ENCODE measurements at regions not wholly inside any gene's neighbourhood (a gene's known extent, or its start where the extent isn't known, plus 50 kb on each side); places are given as distances from the start of the nearest gene placed in this dataset.

DNA sequence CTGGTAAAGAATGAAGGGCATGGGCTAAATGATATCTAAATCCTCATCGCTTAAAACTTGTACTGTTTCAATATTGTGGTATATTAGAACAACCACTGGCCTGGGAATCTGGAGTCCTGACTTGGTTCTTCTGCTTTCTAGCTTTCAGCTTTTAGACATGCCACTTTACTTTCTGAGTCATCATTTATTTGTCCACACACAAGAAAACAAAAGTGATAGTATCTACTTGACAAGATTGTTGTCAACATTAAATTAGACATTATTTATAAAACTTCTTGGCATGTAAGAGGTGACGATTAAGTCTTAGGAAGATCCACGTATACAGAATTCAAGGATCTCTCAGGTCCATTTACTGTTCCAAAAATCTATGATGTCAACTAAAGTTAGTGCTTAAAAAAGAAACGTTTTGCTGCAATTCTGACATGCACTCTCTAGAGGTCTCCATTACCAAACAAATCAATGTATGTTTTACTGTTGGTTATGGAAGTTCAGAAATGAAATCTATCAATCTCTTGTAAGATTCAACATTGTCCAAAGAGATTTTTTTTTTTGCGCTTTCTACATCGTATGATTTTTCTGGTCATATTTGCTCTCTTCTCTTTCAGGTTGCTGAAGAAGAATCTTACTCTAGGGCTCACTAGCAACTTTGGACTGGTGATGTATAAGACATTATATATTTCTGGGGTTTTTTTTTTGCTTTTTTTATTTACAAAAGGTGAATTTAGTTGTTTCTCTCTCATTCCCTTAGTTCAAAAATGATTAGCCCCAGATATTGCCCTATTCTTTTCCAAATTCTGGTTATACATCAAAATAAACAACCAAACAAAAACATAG is 53.6 kb upstream of the DYNC1I1 start:
- DNase-seq (ENCODE audit: low read depth) = peak; percentile 40

DNA sequence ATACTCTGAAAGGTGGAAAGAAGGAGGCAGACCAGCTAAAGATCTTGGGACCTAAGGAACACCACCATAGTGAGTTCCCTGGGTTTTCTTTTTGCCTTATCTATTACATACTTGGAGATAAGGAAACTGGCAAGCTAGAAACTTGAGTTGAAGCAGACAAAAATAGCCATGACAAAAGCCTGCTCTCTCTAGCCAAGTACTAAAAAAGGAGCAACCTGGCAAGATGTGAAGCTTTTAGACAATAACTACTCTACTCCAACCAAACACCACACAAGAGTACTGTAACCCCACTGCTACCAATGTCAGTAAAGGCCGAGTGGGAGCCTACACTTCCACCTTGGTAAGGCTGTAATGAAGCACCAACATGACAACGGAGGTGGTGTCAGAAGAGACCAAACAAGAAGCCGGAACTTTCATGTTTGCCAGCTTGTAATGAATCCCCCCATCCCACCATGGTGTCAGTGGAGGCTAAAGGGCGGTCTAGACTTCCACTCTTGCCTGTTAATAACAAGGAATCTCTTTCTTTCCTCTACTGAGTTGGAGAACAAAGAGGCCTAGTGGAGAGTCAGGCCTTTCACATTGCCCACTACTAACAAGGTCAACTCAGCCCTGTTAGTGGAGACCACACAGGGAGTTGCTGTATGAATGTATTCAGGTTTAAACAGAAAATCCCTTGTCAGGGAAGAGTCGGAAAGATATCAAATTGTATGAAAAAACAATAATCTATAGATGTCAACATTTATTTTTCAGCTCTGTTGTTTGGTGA is 55.8 kb upstream of the DYNC1I1 start:
- no peak for DNase-seq (ENCODE audit: low read depth)

- no peak for DNase-seq (ENCODE audit: low read depth)
These were observed 57.1 kb upstream of the DYNC1I1 start for GRCh38 chr7:95715274-95715673.

DNA sequence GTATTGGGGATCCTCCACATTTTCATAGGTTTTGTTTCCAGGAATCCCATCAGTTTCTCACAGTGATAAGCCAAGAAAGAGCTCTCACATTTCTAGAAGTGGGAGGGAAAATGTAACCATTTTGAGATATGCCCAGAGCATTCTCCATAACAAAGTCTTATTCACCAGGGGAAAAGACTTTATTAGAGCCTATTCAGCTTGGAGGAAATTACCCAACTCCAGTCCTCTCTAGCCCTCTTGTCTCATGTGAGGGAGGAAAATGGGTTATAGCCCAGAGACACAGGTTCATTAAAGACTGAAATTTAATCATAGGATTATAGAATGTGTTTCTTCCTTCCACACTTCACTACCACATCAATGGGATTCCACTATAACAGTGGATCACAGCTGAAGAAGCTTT is 61.6 kb upstream of the DYNC1I1 start:
- DNase-seq (ENCODE audit: low read depth) = no peak

DNA sequence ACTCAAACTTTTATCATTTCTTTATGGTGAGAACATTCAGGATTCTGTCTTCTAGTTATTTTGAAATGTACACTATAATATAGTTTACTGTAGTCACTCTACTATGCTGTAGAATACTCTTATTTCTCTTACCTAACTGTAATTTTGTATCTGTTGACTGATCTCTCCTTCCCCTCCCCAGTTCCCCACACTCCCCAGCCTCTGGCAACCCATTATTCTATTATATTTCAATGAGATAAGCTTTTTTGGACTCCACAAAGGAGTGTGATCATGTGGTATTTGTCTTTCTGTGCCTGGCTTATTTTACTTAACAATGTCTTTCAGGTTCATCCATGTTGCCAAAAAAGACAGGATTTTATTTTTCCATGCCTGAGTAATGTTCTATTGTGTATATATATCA is 71.4 kb upstream of the DYNC1I1 start:
- DNase-seq (ENCODE audit: low read depth) = no peak

DNA sequence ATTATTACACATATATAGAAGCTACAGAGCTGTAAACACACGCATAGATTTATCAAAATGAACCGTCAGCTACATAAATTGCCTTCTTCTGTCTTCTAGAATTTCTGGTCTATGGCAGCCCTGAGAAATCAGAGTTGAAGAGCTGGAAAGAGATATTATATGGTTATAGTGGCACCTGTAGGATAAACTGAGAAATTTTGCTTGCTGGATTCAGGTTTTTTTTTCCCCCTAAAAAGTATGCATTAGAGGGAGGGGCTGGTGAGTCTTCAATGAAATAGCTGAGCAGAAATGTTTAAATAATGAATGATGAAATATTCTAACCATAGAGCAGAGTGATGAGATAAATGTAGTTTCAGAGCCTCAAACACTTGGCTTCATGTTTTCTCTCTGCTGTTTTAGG is 78.0 kb upstream of the DYNC1I1 start:
- no peak for DNase-seq (ENCODE audit: low read depth)

DNA sequence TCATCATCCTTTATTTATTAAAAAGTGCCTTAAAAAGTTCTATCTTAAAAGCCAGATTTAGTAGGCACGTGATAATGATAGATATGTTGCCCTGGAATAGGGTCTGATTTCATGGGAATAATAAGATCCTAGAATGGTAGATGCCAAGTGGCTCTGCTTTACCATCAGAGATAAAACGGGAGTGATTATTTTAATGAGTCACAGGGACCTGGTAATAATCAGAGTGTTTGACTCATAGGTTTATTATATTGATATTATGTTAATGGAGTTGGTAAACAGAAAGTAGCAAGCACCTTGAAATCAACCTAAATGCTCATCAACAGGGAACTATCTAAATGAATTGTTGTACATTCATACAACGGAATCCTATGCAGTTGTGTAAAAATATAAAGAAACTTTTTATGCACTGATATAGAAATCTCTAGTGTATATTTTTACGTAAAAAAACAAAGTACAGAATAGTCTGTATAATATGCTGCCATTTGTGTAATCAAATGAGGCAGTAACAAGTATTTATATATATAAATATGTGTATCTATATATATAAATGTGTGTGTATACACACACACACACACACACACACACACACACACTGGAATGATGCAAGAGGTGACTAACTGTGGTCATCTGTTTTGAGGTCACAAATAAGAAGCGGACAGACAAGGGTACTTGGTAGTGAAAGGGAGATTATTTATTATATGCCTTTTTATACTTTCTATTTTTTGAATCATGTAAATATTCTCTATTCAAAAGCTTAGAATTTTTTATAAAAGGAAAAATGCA is 78.6 kb upstream of the DYNC1I1 start:
- DNase-seq (ENCODE audit: low read depth) = peak; percentile 21

- DNase-seq (ENCODE audit: low read depth) = no peak
These were observed 80.9 kb upstream of the DYNC1I1 start for GRCh38 chr7:95691464-95691863.

GRCh38 chr7:95690367-95690947 is 81.9 kb upstream of the DYNC1I1 start:
- DNase-seq (ENCODE audit: low read depth) = peak; percentile 71

DNA sequence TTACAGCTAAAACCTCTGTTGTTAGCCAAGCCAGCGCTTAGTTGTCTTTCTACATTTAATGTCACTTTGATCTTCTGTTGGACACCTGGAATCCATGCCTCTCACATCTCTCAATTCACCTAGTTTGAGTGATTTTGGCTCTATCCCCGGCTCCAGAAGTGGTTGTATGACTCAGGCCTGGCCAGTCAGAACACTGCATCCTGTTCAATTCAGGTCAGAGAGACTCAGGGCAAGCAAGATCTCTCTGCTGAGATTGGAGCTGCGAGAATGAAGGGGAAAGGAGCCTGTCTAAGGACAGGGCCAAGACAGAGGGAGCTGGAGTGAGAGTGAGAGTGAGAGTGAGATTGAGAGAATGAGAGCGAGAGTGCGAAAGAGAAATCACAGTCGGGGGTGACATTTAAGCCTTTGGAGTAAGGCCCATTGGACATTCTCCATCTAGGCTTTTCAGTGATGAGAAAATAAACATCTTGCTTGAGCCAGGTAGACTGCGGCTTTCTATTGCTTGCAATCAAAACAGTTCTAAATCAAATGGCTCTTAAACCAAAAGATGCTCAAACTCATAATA is 83.3 kb upstream of the DYNC1I1 start:
- DNase-seq (ENCODE audit: low read depth) = no peak

GRCh38 chr7:95687759-95688343 is 84.5 kb upstream of the DYNC1I1 start:
- DNase-seq (ENCODE audit: low read depth) = peak; percentile 54

- peak; percentile 82 for DNase-seq (ENCODE audit: low read depth)
These were observed 86.2 kb upstream of the DYNC1I1 start for GRCh38 chr7:95686109-95686508.

DNA sequence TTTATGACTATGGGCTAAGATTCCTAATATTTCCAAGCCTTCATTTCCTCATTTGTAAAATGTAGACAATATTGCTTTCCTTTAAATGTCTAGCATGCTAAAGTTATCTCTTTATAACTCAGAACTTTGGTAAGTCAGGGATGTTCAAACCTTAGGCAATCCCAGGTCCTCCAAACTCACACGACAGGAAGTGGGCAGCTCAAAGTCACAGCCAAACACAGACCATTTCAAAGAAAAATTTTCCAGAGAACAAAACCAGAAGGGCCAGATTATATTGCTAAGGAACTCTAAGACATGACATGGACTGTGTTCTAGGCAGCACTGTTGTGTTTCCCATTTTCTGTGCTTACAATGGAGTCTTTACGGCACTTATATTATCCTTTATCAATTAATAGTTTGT is 87.8 kb upstream of the DYNC1I1 start:
- no peak for DNase-seq (ENCODE audit: low read depth)

DNA sequence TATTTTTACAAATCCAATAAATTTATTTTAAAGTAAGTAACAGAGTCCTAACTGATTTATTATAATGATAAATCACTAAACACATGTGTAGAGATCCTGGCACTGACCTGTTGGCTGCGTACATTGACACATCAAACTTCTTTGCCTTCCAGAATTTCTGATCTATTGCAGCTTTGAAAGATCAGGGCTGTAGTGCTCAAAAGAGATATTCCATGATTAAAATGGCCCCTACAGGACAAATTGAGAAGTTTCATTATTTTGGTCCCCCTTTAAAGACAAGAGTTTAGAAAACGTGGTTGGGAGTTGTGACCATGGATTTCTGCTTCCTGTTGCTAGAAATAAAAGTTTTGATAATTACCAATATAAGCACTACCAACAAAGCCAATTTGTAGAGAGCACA is 87.7 kb upstream of the PDK4 start:
- DNase-seq (ENCODE audit: low read depth) = peak; percentile 60

DNA sequence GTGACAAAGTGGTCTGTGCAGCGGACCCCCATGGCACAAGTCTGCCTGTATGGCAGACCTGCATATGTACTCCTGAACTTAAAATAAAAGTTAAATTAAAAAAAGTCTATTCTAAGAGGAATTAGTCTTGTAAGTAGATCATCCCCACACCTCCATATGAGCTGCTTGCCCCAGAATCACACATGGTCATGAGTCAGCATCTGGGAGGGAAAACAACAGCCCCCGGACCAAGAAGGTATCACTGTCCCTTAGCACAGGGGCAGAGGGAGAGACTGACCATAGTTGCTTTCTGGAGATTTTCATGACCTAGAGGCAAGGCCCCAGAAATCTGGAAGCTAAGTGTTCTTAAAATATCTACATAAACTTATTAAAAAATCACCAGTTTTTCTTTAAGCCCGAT is 86.6 kb upstream of the PDK4 start:
- no peak for DNase-seq (ENCODE audit: low read depth)

- DNase-seq (ENCODE audit: low read depth) = no peak
These were observed 80.4 kb upstream of the PDK4 start for GRCh38 chr7:95676691-95677090.

- no peak for DNase-seq (ENCODE audit: low read depth)
These were observed 79.3 kb upstream of the PDK4 start for GRCh38 chr7:95675632-95676031.

- DNase-seq (ENCODE audit: low read depth) = no peak
These were observed 78.7 kb upstream of the PDK4 start for GRCh38 chr7:95675016-95675415.

- no peak for DNase-seq (ENCODE audit: low read depth)
These were observed 77.8 kb upstream of the PDK4 start for GRCh38 chr7:95674101-95674500.

DNA sequence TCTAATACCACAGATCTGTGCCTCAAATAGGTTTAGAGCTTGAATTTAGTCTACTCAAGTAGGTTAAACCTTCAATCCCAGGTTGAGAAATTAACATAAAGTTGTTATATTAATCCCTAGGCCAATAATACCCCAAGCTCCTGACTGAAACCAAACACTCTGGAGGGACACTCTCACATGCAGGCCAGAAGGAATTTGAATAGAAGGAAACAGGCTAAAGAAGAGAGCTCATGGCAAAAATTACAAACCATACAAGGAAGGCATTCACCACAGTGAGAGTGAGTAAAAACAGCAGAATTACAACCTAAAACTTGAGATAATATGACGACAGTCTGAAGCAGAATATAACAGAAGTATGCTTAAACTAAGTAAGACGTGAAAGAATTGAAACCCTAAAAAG is 76.1 kb upstream of the PDK4 start:
- DNase-seq (ENCODE audit: low read depth) = no peak

DNA sequence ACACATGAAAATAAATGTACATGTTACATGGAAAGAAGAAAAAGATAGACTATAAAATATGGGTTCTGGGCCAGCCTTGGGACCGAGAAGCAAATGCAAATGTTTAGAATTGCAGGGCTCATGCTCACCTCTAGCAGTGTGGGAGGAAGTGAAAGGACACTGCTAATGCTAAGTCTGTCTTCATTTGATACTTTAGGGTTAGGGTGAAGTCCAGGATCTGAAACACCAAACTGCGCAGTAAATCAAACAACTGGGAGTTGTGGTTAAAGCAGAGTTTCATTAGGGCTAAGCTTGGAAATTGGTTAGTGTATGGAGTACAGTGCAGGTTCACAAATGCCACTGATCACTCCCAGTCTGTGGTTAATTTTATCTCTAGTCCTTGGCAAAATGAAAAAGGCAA is 73.2 kb upstream of the PDK4 start:
- no peak for DNase-seq (ENCODE audit: low read depth)
